Esophagus muscularis mucosa (tissue), 4 donors: ENCODE measurements at regions not wholly inside any gene's neighbourhood (a gene's known extent, or its start where the extent isn't known, plus 50 kb on each side); places are given as distances from the start of the nearest gene placed in this dataset.

ENCODE experiments used
- EP300 ChIP-seq: sonication (generic); formaldehyde crosslinking; IDR thresholded peaks from one replicate; pipeline ENCODE4 v1.6.1; 2017; ENCODE audit warnings: antibody characterized with exemption
- POLR2A ChIP-seq: fragments of 450-650 bp; IDR thresholded peaks from one replicate; pipeline ENCODE4 v1.6.1; 2017; ENCODE audit warnings: antibody characterized with exemption, moderate library complexity, mild to moderate bottlenecking, low read depth
- POLR2AphosphoS5 ChIP-seq, 2 donors: sonication (generic); formaldehyde crosslinking; IDR thresholded peaks; one replicate each; pipeline ENCODE4 v1.6.1; 2017; ENCODE audit warnings: antibody characterized with exemption in 2 of 2
- TF ChIP-seq, protein P1 (sequence below), 3 experiments: fragments of 200-600 bp in 2 of 3; fragments of 450-650 bp in 1 of 3; sonication (generic) in 2 of 3; IDR thresholded peaks; one replicate each; pipeline ENCODE4 v1.5.1; 2017 to 2019; ENCODE audit warnings: antibody characterized with exemption in 3 of 3, mild to moderate bottlenecking in 2 of 3, moderate library complexity in 1 of 3

DNA sequence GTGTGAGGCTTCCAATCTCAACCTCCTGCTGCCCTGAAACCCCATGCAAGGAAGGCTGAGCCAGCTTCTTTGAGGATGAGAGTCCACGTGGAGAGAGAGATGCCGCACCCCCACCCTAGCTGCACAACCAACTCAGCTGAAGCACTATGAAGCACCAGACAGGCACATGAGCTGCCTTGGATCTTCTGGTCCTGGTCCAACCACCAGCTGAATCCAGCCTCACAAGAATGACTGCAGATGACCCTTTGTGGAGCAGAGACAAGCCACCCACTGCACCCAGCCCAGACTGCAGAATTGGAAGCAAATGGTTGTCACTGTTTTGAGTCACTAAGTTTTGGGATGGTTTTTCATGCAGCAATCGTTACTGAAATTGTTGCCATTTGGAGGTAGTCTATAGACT, 149.6 kb upstream of the SYT13 start:
- TF ChIP-seq, protein P1, sequence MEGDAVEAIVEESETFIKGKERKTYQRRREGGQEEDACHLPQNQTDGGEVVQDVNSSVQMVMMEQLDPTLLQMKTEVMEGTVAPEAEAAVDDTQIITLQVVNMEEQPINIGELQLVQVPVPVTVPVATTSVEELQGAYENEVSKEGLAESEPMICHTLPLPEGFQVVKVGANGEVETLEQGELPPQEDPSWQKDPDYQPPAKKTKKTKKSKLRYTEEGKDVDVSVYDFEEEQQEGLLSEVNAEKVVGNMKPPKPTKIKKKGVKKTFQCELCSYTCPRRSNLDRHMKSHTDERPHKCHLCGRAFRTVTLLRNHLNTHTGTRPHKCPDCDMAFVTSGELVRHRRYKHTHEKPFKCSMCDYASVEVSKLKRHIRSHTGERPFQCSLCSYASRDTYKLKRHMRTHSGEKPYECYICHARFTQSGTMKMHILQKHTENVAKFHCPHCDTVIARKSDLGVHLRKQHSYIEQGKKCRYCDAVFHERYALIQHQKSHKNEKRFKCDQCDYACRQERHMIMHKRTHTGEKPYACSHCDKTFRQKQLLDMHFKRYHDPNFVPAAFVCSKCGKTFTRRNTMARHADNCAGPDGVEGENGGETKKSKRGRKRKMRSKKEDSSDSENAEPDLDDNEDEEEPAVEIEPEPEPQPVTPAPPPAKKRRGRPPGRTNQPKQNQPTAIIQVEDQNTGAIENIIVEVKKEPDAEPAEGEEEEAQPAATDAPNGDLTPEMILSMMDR (IDR thresholded peaks at IDR 0.05), result no peak
- TF ChIP-seq EP300, result no peak
- TF ChIP-seq POLR2AphosphoS5 (IDR thresholded peaks at IDR 0.05), result no peak
- TF ChIP-seq POLR2A, result no peak
